Common myeloid progenitor, CD34-positive (primary cell): ENCODE measurements at regions not wholly inside any gene's neighbourhood (a gene's known extent, or its start where the extent isn't known, plus 50 kb on each side); places are given as distances from the start of the nearest gene placed in this dataset.
A peak's percentile ranks its signal among the peaks of the same experiment; 100 is the strongest.

Experiments used
- CTCF ChIA-PET: fragments of 350-600 bp; sonication (Branson Sonifier 250); formaldehyde crosslinking; loops from one replicate; lab custom pipeline; 2021; ENCODE audit warnings: antibody characterized with exemption; lab: Charles Lee
- POLR2A ChIA-PET: fragments of 350-600 bp; sonication (Branson Sonifier 250); formaldehyde crosslinking; loops from one replicate; lab custom pipeline; 2021; ENCODE audit warnings: antibody characterized with exemption; lab: Charles Lee
- DNase-seq, 3 donors: peaks; one replicate each; pipeline versions ENCODE4 v3.0.0 to v3.0.0-alpha.2; 2013
- H3K27ac ChIP-seq, 2 experiments: 1 replicate in 1 of 2; 2 replicates in 1 of 2; pipeline ENCODE4 v1.7.0; 2013; ENCODE audit warnings: inconsistent platforms in 2 of 2, low read length in 2 of 2, mild to moderate bottlenecking in 2 of 2, low read depth in 1 of 2, moderate library complexity in 1 of 2; ENCODE audit not compliant: severe bottlenecking in 2 of 2, insufficient read depth in 1 of 2, poor library complexity in 1 of 2
- H3K27me3 ChIP-seq, 5 experiments: replicated peaks in 2 of 5; 1 replicate in 3 of 5; 2 replicates in 2 of 5; pipeline versions ENCODE4 v1.6.1 to v1.7.0; 2013; ENCODE audit warnings: low read length in 4 of 5, mild to moderate bottlenecking in 2 of 5, moderate library complexity in 2 of 5, inconsistent platforms in 1 of 5; ENCODE audit not compliant: insufficient read depth in 5 of 5, control insufficient read depth in 4 of 5
- H3K36me3 ChIP-seq, 4 experiments: 1 replicate in 2 of 4; 2 replicates in 2 of 4; pipeline versions ENCODE4 v1.6.1 to v1.7.0; 2013; ENCODE audit warnings: low read length in 3 of 4, control low read depth in 1 of 4, mild to moderate bottlenecking in 1 of 4; ENCODE audit not compliant: control insufficient read depth in 4 of 4, insufficient read depth in 4 of 4
- H3K4me1 ChIP-seq, 4 experiments: 1 replicate in 3 of 4; 2 replicates in 1 of 4; pipeline versions ENCODE4 v1.6.1 to v1.7.1; 2013; ENCODE audit warnings: low read length in 3 of 4, mild to moderate bottlenecking in 3 of 4, control low read depth in 1 of 4, inconsistent platforms in 1 of 4, moderate library complexity in 1 of 4; ENCODE audit not compliant: control insufficient read depth in 4 of 4, insufficient read depth in 4 of 4; ENCODE audit errors: control extremely low read depth in 1 of 4
- H3K4me3 ChIP-seq, 7 experiments: 1 replicate in 4 of 7; 2 replicates in 3 of 7; pipeline versions ENCODE4 v1.5.1 to v1.7.0; 2013; ENCODE audit warnings: mild to moderate bottlenecking in 7 of 7, low read length in 6 of 7, moderate library complexity in 6 of 7, inconsistent platforms in 2 of 7, low read depth in 2 of 7, control low read depth in 1 of 7; ENCODE audit not compliant: insufficient read depth in 4 of 7, control insufficient read depth in 1 of 7; ENCODE audit errors: extremely low read depth in 1 of 7
- H3K9me3 ChIP-seq, 5 experiments: 1 replicate in 4 of 5; 2 replicates in 1 of 5; pipeline versions ENCODE4 v1.6.1 to v1.7.1; 2013; ENCODE audit warnings: low read length in 4 of 5, mild to moderate bottlenecking in 2 of 5, inconsistent platforms in 1 of 5, low read depth in 1 of 5, moderate library complexity in 1 of 5; ENCODE audit not compliant: control insufficient read depth in 4 of 5, insufficient read depth in 2 of 5; ENCODE audit errors: control extremely low read depth in 1 of 5
- WGBS: methylation state at CpG from one replicate; pipeline ENCODE4 v1.1.5; 2013; ENCODE audit not compliant: insufficient coverage; 5-methylcytosine and 5-hydroxymethylcytosine counted together

DNA sequence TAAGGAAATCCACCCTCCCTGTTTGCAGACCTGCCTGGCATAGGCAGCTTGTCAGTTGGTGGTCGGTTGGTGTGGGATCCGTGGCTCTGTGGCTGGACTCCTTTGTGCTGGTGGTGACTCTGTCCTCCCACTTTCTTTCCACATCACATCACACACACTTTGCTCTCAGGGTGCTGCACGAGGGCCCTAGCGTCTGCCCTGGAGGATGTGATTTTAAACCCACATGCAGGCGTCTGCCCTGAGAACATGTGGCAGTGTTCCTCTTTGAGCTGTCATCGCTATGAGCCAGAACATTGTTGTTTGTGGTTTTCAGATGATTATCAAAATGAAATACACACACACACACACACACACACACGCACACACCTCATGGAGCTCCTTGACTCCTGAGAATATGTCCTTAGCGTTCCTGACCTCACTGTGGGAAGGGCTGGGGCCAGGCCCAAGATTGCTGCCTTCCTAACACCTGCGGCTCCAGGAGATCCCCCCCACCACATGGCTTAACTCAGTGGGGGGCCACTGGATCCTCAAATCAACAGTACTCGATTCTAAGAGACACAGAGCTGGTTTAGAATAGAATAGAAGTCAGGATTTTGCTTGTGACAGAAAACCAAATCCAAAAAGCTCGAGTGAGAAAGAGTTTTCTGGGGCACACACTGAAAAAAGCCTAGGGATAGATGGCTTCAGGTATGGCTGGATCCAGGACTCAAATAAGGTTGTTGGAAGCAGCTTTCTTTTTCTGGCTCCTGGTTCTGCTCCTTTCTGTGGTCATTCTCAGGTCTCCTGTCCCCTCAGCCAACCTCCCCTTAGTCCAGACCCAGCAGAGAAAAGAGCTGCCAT lies 54.8 kb downstream of the RTP5 start:
- H3K36me3 ChIP-seq = no peaks in the 10 kb centered on the region
- H3K27me3 ChIP-seq = no peaks in the 10 kb centered on the region
- no peaks in the 10 kb centered on the region for H3K9me3 ChIP-seq
- H3K4me3 ChIP-seq = no peak overlapping the region
- ChIA-PET CTCF (interaction anchor here (1.2 kb wide), 1 partner anchor 15 kb away, joined by 4 read pairs; no protein-coding TSS in a partner anchor), POLR2A (interaction anchor here (0.6 kb wide), 2 partner anchors 43 to 80 kb away, joined by 5 to 6 read pairs; no protein-coding TSS in a partner anchor)
- peaks cover 0 to 3% (median 0%) of the 10 kb centered on the region in 4 experiments for H3K4me1 ChIP-seq
- no peak overlapping the region for H3K27ac ChIP-seq
- whole genome bisulfite sequencing = 46% methylated on average over 5 of the region's 11 CpGs
- peak in 2 of 3 donors; percentile 62 to 70 for DNase-seq

DNA sequence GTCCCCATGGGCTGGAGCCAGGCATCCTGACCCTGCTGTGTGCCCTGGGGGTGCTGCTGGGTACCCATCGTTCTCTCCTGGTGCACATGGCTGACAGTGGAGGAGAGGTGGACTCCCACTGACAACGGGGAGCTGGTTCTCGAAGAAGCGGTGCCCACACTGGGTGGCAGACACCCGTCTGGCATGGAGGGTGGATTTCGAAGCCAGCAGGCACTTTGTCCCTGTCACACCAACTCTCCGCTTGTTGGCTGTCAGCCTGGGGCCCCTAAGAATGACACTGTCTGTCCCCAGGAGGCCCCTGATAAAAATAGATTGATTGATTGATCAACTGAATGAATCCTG lies 55.4 kb downstream of the RTP5 start:
- Histone ChIP-seq H3K9me3 (no peaks in the 10 kb centered on the region), H3K27ac (no peak overlapping the region), H3K36me3 (no peaks in the 10 kb centered on the region), H3K4me3 (no peak overlapping the region), H3K27me3 (no peaks in the 10 kb centered on the region), H3K4me1 (peaks cover 0 to 3% (median 0%) of the 10 kb centered on the region in 4 experiments)
- POLR2A ChIA-PET = no interaction called here
- DNase-seq = no peak
- WGBS = 98% methylated on average over 7 of the region's 7 CpGs
- CTCF ChIA-PET = interaction anchor here (1.2 kb wide), 1 partner anchor 14 kb away, joined by 4 read pairs; no protein-coding TSS in a partner anchor

DNA sequence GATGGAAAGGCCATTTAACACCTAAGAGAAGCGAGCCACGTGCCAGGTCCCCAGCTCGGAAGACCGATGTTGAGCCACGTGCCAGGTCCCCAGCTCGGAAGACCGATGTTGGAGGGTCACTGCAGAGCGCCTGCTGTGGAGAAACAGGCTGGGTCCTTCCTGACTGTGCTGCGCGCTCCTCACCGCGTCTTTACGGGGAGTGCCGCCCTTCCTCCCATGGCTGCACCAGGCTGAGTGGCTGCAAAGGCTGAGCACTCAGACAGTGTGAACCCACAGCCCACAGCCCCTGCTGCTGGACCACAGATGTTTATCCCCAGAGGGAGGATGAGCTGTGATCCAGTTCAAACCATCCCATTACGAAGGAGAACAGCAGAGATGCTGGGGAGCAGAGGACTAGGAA lies 55.7 kb downstream of the RTP5 start:
- DNase-seq = no peak
- ChIA-PET POLR2A (no interaction called here), CTCF (no interaction called here)
- Histone ChIP-seq H3K9me3 (no peaks in the 10 kb centered on the region), H3K4me3 (no peak overlapping the region), H3K36me3 (no peaks in the 10 kb centered on the region), H3K4me1 (peaks cover 0 to 3% (median 0%) of the 10 kb centered on the region in 4 experiments), H3K27ac (no peak overlapping the region), H3K27me3 (no peaks in the 10 kb centered on the region)
- 100% methylated on average over 15 of the region's 15 CpGs for WGBS

DNA sequence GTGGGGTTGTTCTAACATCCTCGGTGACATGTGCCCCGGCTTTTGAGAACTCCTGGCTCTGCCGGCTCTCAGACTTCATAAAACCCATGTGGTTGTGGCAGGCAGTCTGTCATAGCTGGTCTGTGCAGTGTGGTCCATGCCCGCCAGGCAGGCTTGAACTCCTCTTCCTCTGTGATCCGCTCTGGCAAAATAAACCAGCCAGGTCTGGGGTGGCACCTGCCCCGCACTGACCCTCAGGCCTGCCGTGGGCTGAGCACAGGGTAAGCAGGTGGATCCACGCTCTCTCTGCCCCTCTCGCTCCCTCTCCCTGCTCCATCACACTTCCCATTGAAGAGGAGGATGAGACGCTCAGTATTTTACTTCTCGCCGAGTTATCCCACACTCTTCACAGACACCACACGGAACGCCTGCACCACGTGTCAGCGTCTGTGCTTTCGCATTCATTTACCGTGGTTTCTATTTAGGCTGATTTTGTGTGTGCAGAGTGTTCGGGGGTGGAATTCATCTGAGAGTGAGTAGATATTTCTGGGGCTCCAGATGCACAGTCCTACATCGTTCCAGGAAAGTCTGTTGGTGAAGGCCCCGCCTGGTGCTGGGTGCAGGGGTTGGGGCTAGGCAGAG lies 56.4 kb downstream of the RTP5 start:
- 95% methylated on average over 14 of the region's 21 CpGs for WGBS
- no peak for DNase-seq
- H3K27me3 ChIP-seq = no peaks in the 10 kb centered on the region
- no peak overlapping the region for H3K4me3 ChIP-seq
- H3K9me3 ChIP-seq = no peaks in the 10 kb centered on the region
- H3K4me1 ChIP-seq = peaks cover 0 to 3% (median 0%) of the 10 kb centered on the region in 4 experiments
- H3K27ac ChIP-seq = no peak overlapping the region
- POLR2A ChIA-PET = no interaction called here
- H3K36me3 ChIP-seq = peaks cover 0 to under 1% (median under 1%) of the 10 kb centered on the region in 4 experiments
- CTCF ChIA-PET = no interaction called here

DNA sequence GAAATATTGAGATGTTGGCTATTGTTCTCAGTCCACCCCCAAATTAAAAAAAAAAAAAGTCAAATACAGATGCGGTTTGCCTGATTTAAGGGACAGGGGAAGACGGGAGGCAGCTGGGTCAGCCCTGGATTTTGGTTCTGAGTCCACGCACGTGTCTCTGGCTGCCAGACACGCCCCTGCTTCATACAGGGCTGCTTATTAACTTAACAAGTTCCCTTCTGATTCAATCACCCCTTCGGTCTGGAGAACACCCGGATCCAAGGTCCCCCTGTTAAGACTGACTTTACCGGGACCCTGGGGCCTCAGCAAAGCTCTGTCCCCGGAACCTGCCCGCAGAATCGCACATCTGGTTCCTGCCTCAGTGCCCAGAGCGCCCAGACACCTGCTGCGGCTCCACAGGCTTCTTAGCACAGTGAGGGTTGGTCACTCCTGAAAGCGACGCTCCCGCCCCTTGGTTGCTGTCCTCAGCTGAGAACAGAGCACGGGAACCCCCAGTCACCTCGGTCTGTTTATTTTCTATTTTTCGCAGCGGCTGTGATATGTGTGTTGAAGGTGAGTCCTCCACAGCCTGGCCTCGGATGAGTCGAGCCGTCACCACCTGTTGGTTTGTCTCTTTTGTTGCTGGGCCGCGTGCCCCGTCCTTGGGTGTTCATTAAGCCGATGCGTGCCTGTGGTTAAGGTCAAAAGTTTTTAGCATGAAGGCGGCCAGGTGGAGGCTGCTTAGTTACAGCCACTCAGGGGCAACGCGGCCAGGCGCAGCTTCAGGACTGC lies 57.2 kb downstream of the RTP5 start:
- ChIA-PET CTCF (no interaction called here), POLR2A (no interaction called here)
- 98% methylated on average over 27 of the region's 32 CpGs for WGBS
- no peak overlapping the region for H3K4me3 ChIP-seq
- DNase-seq = no peak
- H3K9me3 ChIP-seq = no peaks in the 10 kb centered on the region
- H3K27ac ChIP-seq = no peak overlapping the region
- peaks cover 0 to 3% (median 0%) of the 10 kb centered on the region in 4 experiments for H3K4me1 ChIP-seq
- H3K36me3 ChIP-seq = peaks cover 0 to 5% (median 2%) of the 10 kb centered on the region in 4 experiments
- H3K27me3 ChIP-seq = no peaks in the 10 kb centered on the region

DNA sequence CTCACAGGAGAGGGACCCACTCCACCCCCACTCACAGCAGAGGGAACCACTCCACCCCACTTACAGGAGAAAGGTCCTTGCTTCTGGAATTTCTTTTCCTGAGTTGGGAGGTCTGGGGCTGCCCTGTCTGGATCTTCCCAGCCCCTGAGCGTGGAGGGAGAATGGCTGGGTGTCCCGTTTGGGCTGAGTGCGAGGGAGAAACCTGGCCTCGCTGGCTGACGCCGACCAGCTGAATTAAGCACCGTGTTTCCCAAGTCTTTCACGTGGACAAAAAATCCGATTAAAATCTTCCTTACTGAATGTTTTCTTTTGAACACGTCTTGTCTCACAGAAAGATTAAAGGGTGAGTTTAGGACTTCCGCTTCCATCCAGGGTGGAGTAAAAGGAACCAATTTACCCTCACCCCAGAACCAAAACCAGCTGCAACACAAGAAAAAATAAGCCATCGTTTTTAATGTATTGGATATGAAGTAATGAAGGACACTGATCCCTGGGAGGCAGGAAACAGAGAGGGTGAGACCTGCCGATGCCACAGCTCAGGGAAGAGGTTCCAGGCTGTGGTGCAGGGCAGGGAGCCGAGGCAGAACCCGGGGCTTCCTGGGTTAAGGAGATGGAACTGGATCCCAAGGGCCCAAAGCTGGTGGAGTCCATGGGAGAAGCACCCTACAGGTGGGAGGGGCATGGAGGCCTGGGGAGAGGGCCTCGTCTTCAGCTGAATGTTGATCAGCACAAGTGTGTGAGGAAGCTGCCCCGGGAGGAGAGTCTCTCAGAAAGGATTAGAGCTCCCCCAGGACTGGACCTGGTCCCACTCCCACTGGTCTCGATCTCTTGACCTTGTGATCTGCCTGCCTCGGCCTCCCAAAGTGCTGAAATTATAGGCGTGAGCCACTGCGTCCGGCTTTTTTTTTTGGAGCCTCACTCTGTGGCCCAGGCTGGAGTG lies 60.3 kb downstream of the RTP5 start:
- Histone ChIP-seq H3K4me3 (no peak overlapping the region), H3K27ac (no peak overlapping the region), H3K36me3 (peaks cover 0 to 10% (median 3%) of the 10 kb centered on the region in 4 experiments), H3K9me3 (no peaks in the 10 kb centered on the region), H3K27me3 (no peaks in the 10 kb centered on the region), H3K4me1 (no peaks in the 10 kb centered on the region)
- CTCF ChIA-PET = no interaction called here
- 96% methylated on average over 19 of the region's 22 CpGs for WGBS
- POLR2A ChIA-PET = no interaction called here
- no peak for DNase-seq
